ENCODE measurements at regions not wholly inside any gene's neighbourhood (a gene's known extent, or its start where the extent isn't known, plus 50 kb on each side); places are given as distances from the start of the nearest gene placed in this dataset.

DNA sequence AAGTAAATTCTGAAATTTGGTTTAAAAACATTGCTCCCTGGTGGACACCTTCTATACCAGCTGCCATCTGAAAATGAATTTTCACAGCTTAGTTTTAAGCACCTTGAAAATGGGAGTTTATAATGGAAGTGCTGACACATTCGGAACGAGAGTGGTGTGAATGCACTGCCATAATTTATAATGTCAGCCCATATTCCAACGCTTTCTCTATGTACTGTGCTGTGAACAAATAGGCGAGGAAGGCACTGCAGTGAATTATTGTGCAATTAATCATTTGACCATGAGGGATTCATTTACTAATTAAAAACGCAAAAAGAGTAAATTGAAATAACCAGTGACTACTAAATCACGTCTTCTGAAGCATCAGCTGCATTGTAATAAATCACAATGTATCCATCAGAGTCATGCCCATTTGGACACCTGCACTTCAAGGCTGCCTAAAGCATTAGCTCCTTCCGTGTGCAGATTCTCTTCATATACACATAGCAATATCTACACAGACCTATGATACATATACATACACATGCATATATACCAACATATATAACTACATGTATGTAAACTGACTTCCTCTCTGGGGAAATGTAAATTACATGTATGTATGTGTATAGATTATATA is 699.8 kb downstream of the GALR1 start:
- Histone ChIP-seq H3K4me3 (ENCODE audit: low read length in 2 of 2) (no peak overlapping the region), H3K27ac (ENCODE audit: low read depth in 1 of 2, low read length in 1 of 2) (no peak overlapping the region), H3K27me3 (ENCODE audit: control insufficient read depth in 2 of 2, insufficient read depth in 1 of 2, low read length in 1 of 2) (no peaks in the 10 kb centered on the region), H3K4me1 (ENCODE audit: control insufficient read depth in 2 of 2, insufficient read depth in 2 of 2, low read length in 2 of 2) (no peaks in the 10 kb centered on the region), H3K36me3 (ENCODE audit: control insufficient read depth in 2 of 2, insufficient read depth in 2 of 2, low read length in 1 of 2) (no peaks in the 10 kb centered on the region), H3K9me3 (ENCODE audit: control insufficient read depth in 2 of 2, insufficient read depth in 1 of 2, low read length in 1 of 2) (no peaks in the 10 kb centered on the region)
- WGBS = 83% methylated on average over 7 of the region's 7 CpGs
- DNase-seq (ENCODE audit: low read depth in 6 of 9, low spot score in 9 of 9) = no peak

GRCh38 chr18:77959248-77959647 is 709.6 kb downstream of the GALR1 start:
- no peaks in the 10 kb centered on the region for H3K4me1 ChIP-seq (ENCODE audit: control insufficient read depth in 2 of 2, insufficient read depth in 2 of 2, low read length in 2 of 2)
- no peaks in the 10 kb centered on the region for H3K27me3 ChIP-seq (ENCODE audit: control insufficient read depth in 2 of 2, insufficient read depth in 1 of 2, low read length in 1 of 2)
- H3K27ac ChIP-seq (ENCODE audit: low read depth in 1 of 2, low read length in 1 of 2) = no peak overlapping the region
- no peaks in the 10 kb centered on the region for H3K36me3 ChIP-seq (ENCODE audit: control insufficient read depth in 2 of 2, insufficient read depth in 2 of 2, low read length in 1 of 2)
- no peak for DNase-seq (ENCODE audit: low read depth in 6 of 9, low spot score in 9 of 9)
- no peak overlapping the region for H3K4me3 ChIP-seq (ENCODE audit: low read length in 2 of 2)
- H3K9me3 ChIP-seq (ENCODE audit: control insufficient read depth in 2 of 2, insufficient read depth in 1 of 2, low read length in 1 of 2) = peaks cover 0 to 3% of the 10 kb centered on the region in 2 donors
- 88% methylated on average over 1 of the region's 1 CpG for WGBS

DNA sequence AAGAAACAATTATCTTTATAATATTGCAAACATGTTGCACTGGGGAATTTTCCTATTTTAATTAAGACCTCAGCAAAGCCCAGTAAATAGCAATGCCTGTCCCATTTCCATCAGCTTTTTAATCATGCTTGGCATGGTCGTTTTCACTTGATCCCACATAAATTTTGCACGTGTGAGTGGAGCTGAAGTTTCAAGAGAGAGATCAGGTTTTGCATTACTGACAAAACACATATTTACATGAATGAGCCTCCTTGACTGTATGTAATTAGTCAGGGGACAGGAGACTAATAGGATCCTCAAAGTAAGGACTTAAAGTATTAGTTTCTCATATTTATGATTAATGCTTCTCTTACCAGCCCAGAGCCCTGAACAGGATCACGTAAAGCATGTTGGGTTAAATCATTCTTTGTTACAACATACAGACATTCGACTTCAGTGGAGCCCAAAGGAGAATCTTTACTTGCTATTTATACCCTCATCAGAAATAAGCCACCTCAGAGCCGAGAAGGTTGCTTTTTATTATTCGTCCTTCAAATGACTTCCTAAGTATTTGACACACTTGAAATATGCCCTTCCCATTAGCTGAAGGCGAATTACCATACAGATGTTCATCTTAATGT is 711.3 kb downstream of the GALR1 start:
- Histone ChIP-seq H3K4me1 (ENCODE audit: control insufficient read depth in 2 of 2, insufficient read depth in 2 of 2, low read length in 2 of 2) (no peaks in the 10 kb centered on the region), H3K27me3 (ENCODE audit: control insufficient read depth in 2 of 2, insufficient read depth in 1 of 2, low read length in 1 of 2) (no peaks in the 10 kb centered on the region), H3K36me3 (ENCODE audit: control insufficient read depth in 2 of 2, insufficient read depth in 2 of 2, low read length in 1 of 2) (no peaks in the 10 kb centered on the region), H3K27ac (ENCODE audit: low read depth in 1 of 2, low read length in 1 of 2) (no peak overlapping the region), H3K9me3 (ENCODE audit: control insufficient read depth in 2 of 2, insufficient read depth in 1 of 2, low read length in 1 of 2) (peaks cover 0 to 3% of the 10 kb centered on the region in 2 donors), H3K4me3 (ENCODE audit: low read length in 2 of 2) (no peak overlapping the region)
- WGBS = 82% methylated on average over 7 of the region's 7 CpGs
- no peak for DNase-seq (ENCODE audit: low read depth in 6 of 9, low spot score in 9 of 9)

GRCh38 chr18:77967071-77967470 is 717.4 kb downstream of the GALR1 start:
- H3K4me1 ChIP-seq (ENCODE audit: control insufficient read depth in 2 of 2, insufficient read depth in 2 of 2, low read length in 2 of 2) = no peaks in the 10 kb centered on the region
- H3K9me3 ChIP-seq (ENCODE audit: control insufficient read depth in 2 of 2, insufficient read depth in 1 of 2, low read length in 1 of 2) = no peaks in the 10 kb centered on the region
- no peak overlapping the region for H3K4me3 ChIP-seq (ENCODE audit: low read length in 2 of 2)
- no peak overlapping the region for H3K27ac ChIP-seq (ENCODE audit: low read depth in 1 of 2, low read length in 1 of 2)
- H3K27me3 ChIP-seq (ENCODE audit: control insufficient read depth in 2 of 2, insufficient read depth in 1 of 2, low read length in 1 of 2) = no peaks in the 10 kb centered on the region
- WGBS = 83% methylated on average over 5 of the region's 5 CpGs
- DNase-seq (ENCODE audit: low read depth in 6 of 9, low spot score in 9 of 9) = no peak
- H3K36me3 ChIP-seq (ENCODE audit: control insufficient read depth in 2 of 2, insufficient read depth in 2 of 2, low read length in 1 of 2) = no peaks in the 10 kb centered on the region

GRCh38 chr18:77967791-77968190 is 718.1 kb downstream of the GALR1 start:
- WGBS = 79% methylated on average over 3 of the region's 3 CpGs
- no peaks in the 10 kb centered on the region for H3K4me1 ChIP-seq (ENCODE audit: control insufficient read depth in 2 of 2, insufficient read depth in 2 of 2, low read length in 2 of 2)
- no peak for DNase-seq (ENCODE audit: low read depth in 6 of 9, low spot score in 9 of 9)

DNA sequence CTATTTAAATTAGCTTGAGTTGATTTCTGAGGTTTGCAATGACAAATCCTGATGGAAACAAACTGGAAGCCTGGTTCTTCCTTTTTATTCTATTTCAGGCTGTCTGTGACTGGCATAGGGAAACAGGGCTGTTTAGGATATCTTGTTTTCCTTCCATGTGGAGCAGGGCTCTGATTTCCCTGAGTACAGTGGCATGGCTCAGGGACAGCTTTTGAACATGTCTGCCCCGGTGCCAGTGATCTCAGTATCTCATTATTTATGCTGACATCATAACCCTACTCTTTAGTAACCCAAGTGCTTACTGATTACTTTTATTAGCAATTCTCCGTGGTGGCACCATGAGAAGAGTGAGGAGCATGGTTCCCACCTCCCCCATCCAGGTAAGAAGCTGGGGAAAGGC is 720.3 kb downstream of the GALR1 start:
- H3K4me1 ChIP-seq (ENCODE audit: control insufficient read depth in 2 of 2, insufficient read depth in 2 of 2, low read length in 2 of 2) = no peaks in the 10 kb centered on the region
- 75% methylated on average over 2 of the region's 2 CpGs for WGBS

More at GRCh38 chr18:77967791-77968190, 718.1 kb downstream of the GALR1 start:
- no peak overlapping the region for H3K4me3 ChIP-seq (ENCODE audit: low read length in 2 of 2)
- H3K27ac ChIP-seq (ENCODE audit: low read depth in 1 of 2, low read length in 1 of 2) = no peak overlapping the region
- no peaks in the 10 kb centered on the region for H3K36me3 ChIP-seq (ENCODE audit: control insufficient read depth in 2 of 2, insufficient read depth in 2 of 2, low read length in 1 of 2)
- no peaks in the 10 kb centered on the region for H3K27me3 ChIP-seq (ENCODE audit: control insufficient read depth in 2 of 2, insufficient read depth in 1 of 2, low read length in 1 of 2)
- H3K9me3 ChIP-seq (ENCODE audit: control insufficient read depth in 2 of 2, insufficient read depth in 1 of 2, low read length in 1 of 2) = no peaks in the 10 kb centered on the region

GRCh38 chr18:77970814-77971213 is 721.2 kb downstream of the GALR1 start:
- Histone ChIP-seq H3K36me3 (ENCODE audit: control insufficient read depth in 2 of 2, insufficient read depth in 2 of 2, low read length in 1 of 2) (no peaks in the 10 kb centered on the region), H3K27me3 (ENCODE audit: control insufficient read depth in 2 of 2, insufficient read depth in 1 of 2, low read length in 1 of 2) (no peaks in the 10 kb centered on the region), H3K27ac (ENCODE audit: low read depth in 1 of 2, low read length in 1 of 2) (no peak overlapping the region), H3K4me1 (ENCODE audit: control insufficient read depth in 2 of 2, insufficient read depth in 2 of 2, low read length in 2 of 2) (no peaks in the 10 kb centered on the region), H3K4me3 (ENCODE audit: low read length in 2 of 2) (no peak overlapping the region), H3K9me3 (ENCODE audit: control insufficient read depth in 2 of 2, insufficient read depth in 1 of 2, low read length in 1 of 2) (peaks cover 0 to under 1% of the 10 kb centered on the region in 2 donors)
- no peak for DNase-seq (ENCODE audit: low read depth in 6 of 9, low spot score in 9 of 9)
- WGBS = 84% methylated on average over 8 of the region's 8 CpGs

More for the DNA sequence above, 720.3 kb downstream of the GALR1 start:
- Histone ChIP-seq H3K36me3 (ENCODE audit: control insufficient read depth in 2 of 2, insufficient read depth in 2 of 2, low read length in 1 of 2) (no peaks in the 10 kb centered on the region), H3K9me3 (ENCODE audit: control insufficient read depth in 2 of 2, insufficient read depth in 1 of 2, low read length in 1 of 2) (no peaks in the 10 kb centered on the region), H3K27me3 (ENCODE audit: control insufficient read depth in 2 of 2, insufficient read depth in 1 of 2, low read length in 1 of 2) (no peaks in the 10 kb centered on the region), H3K27ac (ENCODE audit: low read depth in 1 of 2, low read length in 1 of 2) (no peak overlapping the region), H3K4me3 (ENCODE audit: low read length in 2 of 2) (no peak overlapping the region)
- no peak for DNase-seq (ENCODE audit: low read depth in 6 of 9, low spot score in 9 of 9)

DNA sequence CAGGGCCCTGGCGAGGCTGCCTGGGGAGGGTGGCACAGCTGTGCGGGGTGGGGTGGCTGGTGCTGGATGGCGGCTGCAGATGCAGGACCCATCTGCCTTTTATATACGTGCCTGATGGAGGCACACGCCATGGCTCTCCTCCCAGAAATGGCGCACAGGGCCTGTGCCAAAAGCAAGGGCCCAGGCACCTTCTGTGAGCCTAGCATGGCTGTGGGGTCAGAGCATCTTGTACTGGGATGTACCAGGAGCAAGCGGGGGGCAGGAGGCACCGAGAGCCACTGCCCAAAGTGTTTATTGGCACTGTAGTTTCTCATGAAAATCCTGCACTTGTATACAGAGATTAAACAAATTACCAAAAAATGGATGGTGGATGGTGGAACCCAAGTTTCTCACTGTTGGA is 724.1 kb downstream of the GALR1 start:
- H3K36me3 ChIP-seq (ENCODE audit: control insufficient read depth in 2 of 2, insufficient read depth in 2 of 2, low read length in 1 of 2) = no peaks in the 10 kb centered on the region
- peaks cover 0 to 18% of the 10 kb centered on the region in 2 donors for H3K9me3 ChIP-seq (ENCODE audit: control insufficient read depth in 2 of 2, insufficient read depth in 1 of 2, low read length in 1 of 2)
- no peak for DNase-seq (ENCODE audit: low read depth in 6 of 9, low spot score in 9 of 9)
- H3K27ac ChIP-seq (ENCODE audit: low read depth in 1 of 2, low read length in 1 of 2) = no peak overlapping the region
- H3K4me1 ChIP-seq (ENCODE audit: control insufficient read depth in 2 of 2, insufficient read depth in 2 of 2, low read length in 2 of 2) = no peaks in the 10 kb centered on the region
- H3K27me3 ChIP-seq (ENCODE audit: control insufficient read depth in 2 of 2, insufficient read depth in 1 of 2, low read length in 1 of 2) = no peaks in the 10 kb centered on the region
- 95% methylated on average over 8 of the region's 8 CpGs for WGBS
- no peak overlapping the region for H3K4me3 ChIP-seq (ENCODE audit: low read length in 2 of 2)

GRCh38 chr18:77974329-77974728 is 724.7 kb downstream of the GALR1 start:
- H3K27me3 ChIP-seq (ENCODE audit: control insufficient read depth in 2 of 2, insufficient read depth in 1 of 2, low read length in 1 of 2) = no peaks in the 10 kb centered on the region
- peaks cover 0 to 18% of the 10 kb centered on the region in 2 donors for H3K9me3 ChIP-seq (ENCODE audit: control insufficient read depth in 2 of 2, insufficient read depth in 1 of 2, low read length in 1 of 2)
- no peak for DNase-seq (ENCODE audit: low read depth in 6 of 9, low spot score in 9 of 9)
- no peak overlapping the region for H3K27ac ChIP-seq (ENCODE audit: low read depth in 1 of 2, low read length in 1 of 2)
- H3K36me3 ChIP-seq (ENCODE audit: control insufficient read depth in 2 of 2, insufficient read depth in 2 of 2, low read length in 1 of 2) = no peaks in the 10 kb centered on the region
- no peaks in the 10 kb centered on the region for H3K4me1 ChIP-seq (ENCODE audit: control insufficient read depth in 2 of 2, insufficient read depth in 2 of 2, low read length in 2 of 2)
- 88% methylated on average over 1 of the region's 1 CpG for WGBS
- H3K4me3 ChIP-seq (ENCODE audit: low read length in 2 of 2) = no peak overlapping the region

Data from thymus (tissue), 11 donors.